ENCODE measurements at regions not wholly inside any gene's neighbourhood (a gene's known extent, or its start where the extent isn't known, plus 50 kb on each side); places are given as distances from the start of the nearest gene placed in this dataset.

DNA sequence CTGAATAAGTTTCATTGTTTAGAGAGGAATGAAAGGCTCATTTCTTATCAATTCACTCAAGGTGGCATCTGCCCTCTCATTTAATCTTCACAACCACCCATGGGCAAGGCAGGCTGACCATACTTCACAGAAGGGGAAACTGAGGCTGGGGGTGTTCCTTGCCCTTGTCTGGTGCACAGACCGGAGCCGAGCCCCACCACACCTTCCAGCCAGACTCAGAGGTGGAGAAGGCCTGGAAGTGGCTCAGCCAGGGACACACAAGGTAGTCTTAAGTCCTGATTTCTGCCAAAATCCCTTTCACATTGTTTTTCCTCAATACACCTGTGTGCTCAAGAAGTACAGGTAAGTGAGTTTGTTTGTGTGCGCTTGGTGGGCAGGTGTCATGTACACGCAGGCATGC lies 111.9 kb upstream of the TEX51 start:
- no peak for TF ChIP-seq EZH2 (IDR thresholded peaks at IDR 0.05; ENCODE audit: low read depth, unreplicated experiment)
- no peak for TF ChIP-seq CTCF (conservative IDR thresholded peaks at IDR 0.05; ENCODE audit: low read depth in 2 of 2)
- TF ChIP-seq EZH2phosphoT487 (IDR thresholded peaks at IDR 0.05; ENCODE audit: unreplicated experiment): no peak
- TF ChIP-seq NANOG (IDR thresholded peaks at IDR 0.05; ENCODE audit: borderline replicate concordance): no peak
- no peak for TF ChIP-seq STAT1 (IDR thresholded peaks at IDR 0.05; ENCODE audit: unreplicated experiment)
- TF ChIP-seq CREB1 (CRISPR knock-in tag; IDR thresholded peaks at IDR 0.05; ENCODE audit: low read depth): no peak
- TF ChIP-seq JUNB (IDR thresholded peaks at IDR 0.05; ENCODE audit: unreplicated experiment): no peak
- TF ChIP-seq POLR2AphosphoS5 (IDR thresholded peaks at IDR 0.05; ENCODE audit: low read depth): no peak
- TF ChIP-seq ZNF462 (CRISPR knock-in tag; IDR thresholded peaks at IDR 0.05): no peak
- TF ChIP-seq ZNF114 (CRISPR knock-in tag; IDR thresholded peaks at IDR 0.05): no peak
- TF ChIP-seq ETS1 (IDR thresholded peaks at IDR 0.05): no peak
- TF ChIP-seq, protein P1, sequence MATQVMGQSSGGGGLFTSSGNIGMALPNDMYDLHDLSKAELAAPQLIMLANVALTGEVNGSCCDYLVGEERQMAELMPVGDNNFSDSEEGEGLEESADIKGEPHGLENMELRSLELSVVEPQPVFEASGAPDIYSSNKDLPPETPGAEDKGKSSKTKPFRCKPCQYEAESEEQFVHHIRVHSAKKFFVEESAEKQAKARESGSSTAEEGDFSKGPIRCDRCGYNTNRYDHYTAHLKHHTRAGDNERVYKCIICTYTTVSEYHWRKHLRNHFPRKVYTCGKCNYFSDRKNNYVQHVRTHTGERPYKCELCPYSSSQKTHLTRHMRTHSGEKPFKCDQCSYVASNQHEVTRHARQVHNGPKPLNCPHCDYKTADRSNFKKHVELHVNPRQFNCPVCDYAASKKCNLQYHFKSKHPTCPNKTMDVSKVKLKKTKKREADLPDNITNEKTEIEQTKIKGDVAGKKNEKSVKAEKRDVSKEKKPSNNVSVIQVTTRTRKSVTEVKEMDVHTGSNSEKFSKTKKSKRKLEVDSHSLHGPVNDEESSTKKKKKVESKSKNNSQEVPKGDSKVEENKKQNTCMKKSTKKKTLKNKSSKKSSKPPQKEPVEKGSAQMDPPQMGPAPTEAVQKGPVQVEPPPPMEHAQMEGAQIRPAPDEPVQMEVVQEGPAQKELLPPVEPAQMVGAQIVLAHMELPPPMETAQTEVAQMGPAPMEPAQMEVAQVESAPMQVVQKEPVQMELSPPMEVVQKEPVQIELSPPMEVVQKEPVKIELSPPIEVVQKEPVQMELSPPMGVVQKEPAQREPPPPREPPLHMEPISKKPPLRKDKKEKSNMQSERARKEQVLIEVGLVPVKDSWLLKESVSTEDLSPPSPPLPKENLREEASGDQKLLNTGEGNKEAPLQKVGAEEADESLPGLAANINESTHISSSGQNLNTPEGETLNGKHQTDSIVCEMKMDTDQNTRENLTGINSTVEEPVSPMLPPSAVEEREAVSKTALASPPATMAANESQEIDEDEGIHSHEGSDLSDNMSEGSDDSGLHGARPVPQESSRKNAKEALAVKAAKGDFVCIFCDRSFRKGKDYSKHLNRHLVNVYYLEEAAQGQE (IDR thresholded peaks at IDR 0.05; ENCODE audit: unreplicated experiment): no peak
- TF ChIP-seq ZNF331 (CRISPR knock-in tag; IDR thresholded peaks at IDR 0.05; ENCODE audit: low read depth): no peak
- Histone ChIP-seq H3K4me1 (ENCODE audit: insufficient read depth) (no peaks in the 10 kb centered on the region), H3K9me2 (ENCODE audit: insufficient read depth) (no peaks in the 10 kb centered on the region), H3K4me3 (no peak overlapping the region), H3K36me3 (ENCODE audit: insufficient read depth) (no peaks in the 10 kb centered on the region), H3K27ac (ENCODE audit: low read depth) (no peak overlapping the region), H3F3A (replicated peaks; ENCODE audit: low read depth) (no peaks in the 10 kb centered on the region), H3K27me3 (ENCODE audit: insufficient read depth) (no peaks in the 10 kb centered on the region), H3K4me2 (no peak overlapping the region), H2AFZ (no peak overlapping the region), H4K20me1 (replicated peaks; ENCODE audit: insufficient read depth) (no peaks in the 10 kb centered on the region), H3K79me2 (replicated peaks; ENCODE audit: insufficient read depth) (no peaks in the 10 kb centered on the region)
- H3K9me3 Mint-ChIP-seq: no peaks in the 10 kb centered on the region
- no peaks in the 10 kb centered on the region for H3K36me3 Mint-ChIP-seq (ENCODE audit: low read depth)
- no peaks in the 10 kb centered on the region for H3K4me1 Mint-ChIP-seq
- no peak for DNase-seq (ENCODE audit: low spot score)
- no peak overlapping the region for H3K27ac Mint-ChIP-seq
- H3K27me3 Mint-ChIP-seq (ENCODE audit: insufficient read depth, low read depth, poor library complexity): peaks cover under 1% of the 10 kb centered on the region
- ATAC-seq: no peak
- H3K4me3 Mint-ChIP-seq: no peak overlapping the region
